WTC11 (cell line): ENCODE measurements at regions not wholly inside any gene's neighbourhood (a gene's known extent, or its start where the extent isn't known, plus 50 kb on each side); places are given as distances from the start of the nearest gene placed in this dataset.

ENCODE experiments used
- ATAC-seq: fragments of 200-7000 bp; cut with Tn5 transposase; 2 replicates; pipeline ENCODE4 v1.10.0; 2021; ENCODE audit warnings: mild to moderate bottlenecking, moderate library complexity
- CTCF ChIA-PET: fragments of 300-600 bp; sonication (Branson Sonifier 250); formaldehyde crosslinking; loops from one replicate; lab custom pipeline; 2021; ENCODE audit warnings: antibody characterized with exemption; lab: Charles Lee
- POLR2A ChIA-PET: fragments of 350-600 bp; sonication (Branson Sonifier 250); formaldehyde crosslinking; loops from one replicate; lab custom pipeline; 2021; ENCODE audit warnings: antibody characterized with exemption; lab: Charles Lee
- DNase-seq: peaks from one replicate; pipeline ENCODE4 v3.0.0; 2021; ENCODE audit warnings: low spot score
- H3K27ac Mint-ChIP-seq: 2 replicates; pipeline ENCODE4 v1.8.0; 2021; ENCODE audit warnings: mixed read lengths
- H3K27me3 Mint-ChIP-seq: 2 replicates; pipeline ENCODE4 v1.8.0; 2021; ENCODE audit warnings: low read depth, mild to moderate bottlenecking, moderate library complexity, mixed read lengths
- H3K36me3 Mint-ChIP-seq: 2 replicates; pipeline ENCODE4 v1.8.0; 2021; ENCODE audit warnings: mixed read lengths
- H3K4me1 Mint-ChIP-seq: 2 replicates; pipeline ENCODE4 v1.8.0; 2022; ENCODE audit warnings: mixed read lengths
- H3K4me3 Mint-ChIP-seq: 2 replicates; pipeline ENCODE4 v1.8.0; 2021; ENCODE audit warnings: mild to moderate bottlenecking, moderate library complexity, mixed read lengths
- H3K9me3 Mint-ChIP-seq: 2 replicates; pipeline ENCODE4 v1.8.0; 2021; ENCODE audit warnings: mixed read lengths
- E2F4 ChIP-seq: sonication (generic); formaldehyde crosslinking; IDR thresholded peaks from 2 replicates; pipeline ENCODE4 v1.8.1; 2022; ENCODE audit warnings: low read depth, mild to moderate bottlenecking, moderate library complexity, missing genetic modification reagents, borderline replicate concordance
- ERG ChIP-seq: fragments of 250-450 bp; sonication (Bioruptor Pico); IDR thresholded peaks from 2 replicates; pipeline ENCODE4 v1.8.0; 2021; ENCODE audit warnings: mild to moderate bottlenecking
- GRHL2 ChIP-seq: fragments of 250-450 bp; sonication (Bioruptor Pico); IDR thresholded peaks from 2 replicates; pipeline ENCODE4 v1.8.0; 2022; ENCODE audit warnings: mild to moderate bottlenecking, moderate library complexity; ENCODE audit not compliant: insufficient replicate concordance, severe bottlenecking
- KAT7 ChIP-seq: sonication (generic); formaldehyde crosslinking; IDR thresholded peaks from 2 replicates; pipeline ENCODE4 v1.8.1; 2023; ENCODE audit warnings: missing genetic modification reagents, mild to moderate bottlenecking, borderline replicate concordance
- MXD4 ChIP-seq: fragments of 250-450 bp; sonication (Bioruptor Pico); IDR thresholded peaks from 2 replicates; pipeline ENCODE4 v1.8.0; 2021; ENCODE audit warnings: mild to moderate bottlenecking, moderate library complexity, borderline replicate concordance
- RELA ChIP-seq: sonication (generic); formaldehyde crosslinking; IDR thresholded peaks from 2 replicates; pipeline ENCODE4 v1.8.1; 2022; ENCODE audit warnings: missing genetic modification reagents, mild to moderate bottlenecking, borderline replicate concordance
- RORB ChIP-seq: fragments of 250-450 bp; sonication (Bioruptor Pico); IDR thresholded peaks from 2 replicates; pipeline ENCODE4 v1.9.0; 2021; ENCODE audit warnings: mild to moderate bottlenecking
- SMAD3 ChIP-seq: sonication (generic); formaldehyde crosslinking; IDR thresholded peaks from 2 replicates; pipeline ENCODE4 v1.8.0; 2022; ENCODE audit warnings: missing genetic modification reagents, mild to moderate bottlenecking, borderline replicate concordance
- TP53 ChIP-seq: sonication (generic); formaldehyde crosslinking; IDR thresholded peaks from 2 replicates; pipeline ENCODE4 v1.8.1; 2023; ENCODE audit warnings: mild to moderate bottlenecking, missing genetic modification reagents
- USF2 ChIP-seq: sonication (generic); formaldehyde crosslinking; IDR thresholded peaks from 2 replicates; pipeline ENCODE4 v1.8.1; 2023; ENCODE audit warnings: mild to moderate bottlenecking, missing genetic modification reagents, moderate library complexity
- ZBTB21 ChIP-seq: sonication (generic); formaldehyde crosslinking; IDR thresholded peaks from 2 replicates; pipeline ENCODE4 v1.8.1; 2023; ENCODE audit warnings: mild to moderate bottlenecking, missing genetic modification reagents, borderline replicate concordance
- ZNF121 ChIP-seq: sonication (generic); formaldehyde crosslinking; IDR thresholded peaks from 2 replicates; pipeline ENCODE4 v1.8.0; 2023; ENCODE audit warnings: missing genetic modification reagents
- ZNF219 ChIP-seq: sonication (generic); formaldehyde crosslinking; IDR thresholded peaks from 2 replicates; pipeline ENCODE4 v1.8.0; 2023; ENCODE audit warnings: missing genetic modification reagents, mild to moderate bottlenecking, borderline replicate concordance
- ZNF423 ChIP-seq: fragments of 250-450 bp; sonication (Bioruptor Pico); IDR thresholded peaks from 2 replicates; pipeline ENCODE4 v2.1.2; 2022; ENCODE audit warnings: mild to moderate bottlenecking, moderate library complexity
- TF ChIP-seq, protein P1 (sequence below): sonication (generic); formaldehyde crosslinking; IDR thresholded peaks from 2 replicates; pipeline ENCODE4 v1.8.1; 2022; ENCODE audit warnings: mild to moderate bottlenecking, moderate library complexity, missing genetic modification reagents
- TF ChIP-seq, protein P2 (sequence below): sonication (generic); formaldehyde crosslinking; IDR thresholded peaks from 2 replicates; pipeline ENCODE4 v1.8.1; 2023; ENCODE audit warnings: mild to moderate bottlenecking, missing genetic modification reagents, borderline replicate concordance
- TF ChIP-seq, protein P3 (sequence below): sonication (generic); formaldehyde crosslinking; conservative IDR thresholded peaks from 2 replicates; pipeline ENCODE4 v1.8.1; 2022; ENCODE audit warnings: mild to moderate bottlenecking, missing genetic modification reagents

GRCh38 chr20:40781327-40782042 lies 92.4 kb upstream of the MAFB start (continued):
- TF ChIP-seq, protein P1, sequence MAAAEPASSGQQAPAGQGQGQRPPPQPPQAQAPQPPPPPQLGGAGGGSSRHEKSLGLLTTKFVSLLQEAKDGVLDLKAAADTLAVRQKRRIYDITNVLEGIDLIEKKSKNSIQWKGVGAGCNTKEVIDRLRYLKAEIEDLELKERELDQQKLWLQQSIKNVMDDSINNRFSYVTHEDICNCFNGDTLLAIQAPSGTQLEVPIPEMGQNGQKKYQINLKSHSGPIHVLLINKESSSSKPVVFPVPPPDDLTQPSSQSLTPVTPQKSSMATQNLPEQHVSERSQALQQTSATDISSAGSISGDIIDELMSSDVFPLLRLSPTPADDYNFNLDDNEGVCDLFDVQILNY (CRISPR knock-in tag), result no peak
- TF ChIP-seq SMAD3 (CRISPR knock-in tag) (no peak), ERG (no peak), ZNF121 (CRISPR knock-in tag) (no peak), RELA (CRISPR knock-in tag) (no peak), E2F4 (CRISPR knock-in tag) (no peak)

DNA sequence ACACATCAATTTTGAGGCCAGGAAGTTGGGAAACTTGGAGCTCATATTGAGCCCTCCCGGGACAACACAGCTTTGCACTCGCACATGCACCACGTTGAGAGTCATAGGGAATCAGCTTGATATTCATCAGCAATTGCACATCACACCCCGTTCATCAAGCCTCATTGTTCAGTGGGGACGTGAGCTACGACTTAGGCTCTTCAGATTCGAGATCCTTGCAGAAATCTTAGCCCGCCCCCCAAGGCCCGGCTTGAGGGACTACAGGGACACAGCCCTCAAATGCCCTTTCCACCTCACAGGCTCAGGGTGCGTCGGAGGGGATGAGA lies 93.0 kb upstream of the MAFB start:
- POLR2A ChIA-PET, result no interaction called here
- Mint-ChIP-seq H3K9me3 (peaks cover 4% of the 10 kb centered on the region), H3K4me1 (peaks cover 6% of the 10 kb centered on the region), H3K27me3 (peaks cover 2% of the 10 kb centered on the region; the same call in 1 of the 2 replicates), H3K27ac (no peak overlapping the region), H3K4me3 (no peak overlapping the region), H3K36me3 (no peaks in the 10 kb centered on the region)
- DNase-seq (no peak), ATAC-seq (no peak)
- CTCF ChIA-PET, result interaction anchor here (0.7 to 2.2 kb wide), 6 partner anchors 10 to 952 kb away, joined by 3 to 7 read pairs (median 6); no protein-coding TSS in a partner anchor
- TF ChIP-seq USF2 (CRISPR knock-in tag), result no peak
- TF ChIP-seq ZNF219, result no peak
- TF ChIP-seq RORB (CRISPR knock-in tag), result no peak
- no peak for TF ChIP-seq TP53 (CRISPR knock-in tag)
- TF ChIP-seq, protein P2, sequence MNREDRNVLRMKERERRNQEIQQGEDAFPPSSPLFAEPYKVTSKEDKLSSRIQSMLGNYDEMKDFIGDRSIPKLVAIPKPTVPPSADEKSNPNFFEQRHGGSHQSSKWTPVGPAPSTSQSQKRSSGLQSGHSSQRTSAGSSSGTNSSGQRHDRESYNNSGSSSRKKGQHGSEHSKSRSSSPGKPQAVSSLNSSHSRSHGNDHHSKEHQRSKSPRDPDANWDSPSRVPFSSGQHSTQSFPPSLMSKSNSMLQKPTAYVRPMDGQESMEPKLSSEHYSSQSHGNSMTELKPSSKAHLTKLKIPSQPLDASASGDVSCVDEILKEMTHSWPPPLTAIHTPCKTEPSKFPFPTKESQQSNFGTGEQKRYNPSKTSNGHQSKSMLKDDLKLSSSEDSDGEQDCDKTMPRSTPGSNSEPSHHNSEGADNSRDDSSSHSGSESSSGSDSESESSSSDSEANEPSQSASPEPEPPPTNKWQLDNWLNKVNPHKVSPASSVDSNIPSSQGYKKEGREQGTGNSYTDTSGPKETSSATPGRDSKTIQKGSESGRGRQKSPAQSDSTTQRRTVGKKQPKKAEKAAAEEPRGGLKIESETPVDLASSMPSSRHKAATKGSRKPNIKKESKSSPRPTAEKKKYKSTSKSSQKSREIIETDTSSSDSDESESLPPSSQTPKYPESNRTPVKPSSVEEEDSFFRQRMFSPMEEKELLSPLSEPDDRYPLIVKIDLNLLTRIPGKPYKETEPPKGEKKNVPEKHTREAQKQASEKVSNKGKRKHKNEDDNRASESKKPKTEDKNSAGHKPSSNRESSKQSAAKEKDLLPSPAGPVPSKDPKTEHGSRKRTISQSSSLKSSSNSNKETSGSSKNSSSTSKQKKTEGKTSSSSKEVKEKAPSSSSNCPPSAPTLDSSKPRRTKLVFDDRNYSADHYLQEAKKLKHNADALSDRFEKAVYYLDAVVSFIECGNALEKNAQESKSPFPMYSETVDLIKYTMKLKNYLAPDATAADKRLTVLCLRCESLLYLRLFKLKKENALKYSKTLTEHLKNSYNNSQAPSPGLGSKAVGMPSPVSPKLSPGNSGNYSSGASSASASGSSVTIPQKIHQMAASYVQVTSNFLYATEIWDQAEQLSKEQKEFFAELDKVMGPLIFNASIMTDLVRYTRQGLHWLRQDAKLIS (CRISPR knock-in tag), result no peak
- no peak for TF ChIP-seq KAT7
- TF ChIP-seq, protein P3, sequence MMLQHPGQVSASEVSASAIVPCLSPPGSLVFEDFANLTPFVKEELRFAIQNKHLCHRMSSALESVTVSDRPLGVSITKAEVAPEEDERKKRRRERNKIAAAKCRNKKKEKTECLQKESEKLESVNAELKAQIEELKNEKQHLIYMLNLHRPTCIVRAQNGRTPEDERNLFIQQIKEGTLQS (CRISPR knock-in tag), result no peak
- TF ChIP-seq ZNF423, result no peak
- TF ChIP-seq ZBTB21 (CRISPR knock-in tag), result no peak
- no peak for TF ChIP-seq MXD4 (CRISPR knock-in tag)
- TF ChIP-seq GRHL2 (CRISPR knock-in tag), result no peak
